ENCODE measurements at regions not wholly inside any gene's neighbourhood (a gene's known extent, or its start where the extent isn't known, plus 50 kb on each side); places are given as distances from the start of the nearest gene placed in this dataset.
"Not testable (repeated sequence)": the region's sequence is repeated elsewhere in the genome, so short reads cannot be mapped to it uniquely, and the experiment has no call there.

DNA sequence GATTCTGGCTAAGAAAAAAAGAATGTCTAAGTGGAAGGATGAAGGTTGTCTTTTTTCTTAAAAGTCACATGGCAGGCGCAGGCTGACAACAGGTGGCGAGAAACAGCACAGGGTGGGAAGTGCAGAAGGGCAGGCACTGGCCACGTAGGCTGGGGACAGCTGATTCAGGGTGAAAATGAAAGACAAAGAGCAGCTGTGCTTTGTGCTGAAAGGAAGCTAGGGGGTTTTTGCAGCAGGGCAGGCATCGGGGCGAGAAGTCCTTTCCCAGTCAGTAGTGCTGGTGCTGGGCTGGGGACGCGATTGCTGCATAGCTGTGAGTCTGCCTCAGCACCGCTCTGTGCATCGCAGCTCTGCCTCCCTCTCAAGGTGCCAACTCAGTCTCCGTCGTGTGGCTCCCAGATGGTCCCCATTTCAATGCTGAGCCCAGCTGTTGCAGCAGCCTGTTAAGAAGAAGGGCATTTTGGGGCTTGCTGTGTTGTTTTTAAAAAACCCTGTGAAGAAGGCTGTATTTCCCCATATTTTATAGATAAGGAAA lies 183.1 kb upstream of the CCL2 start:
- ChIA-PET CTCF (no interaction called here), POLR2A (no interaction called here)
- peaks cover 15% of the 10 kb centered on the region for H3K9me3 ChIP-seq (ENCODE audit: control insufficient read depth, insufficient read depth, low read length)
- H3K27me3 ChIP-seq (ENCODE audit: control insufficient read depth, insufficient read depth, low read length), result no peaks in the 10 kb centered on the region
- no peak overlapping the region for H3K4me3 ChIP-seq (ENCODE audit: low read depth, low read length)
- H3K27ac ChIP-seq (ENCODE audit: low read depth, low read length), result no peak overlapping the region
- no peak for DNase-seq (ENCODE audit: low read depth, low spot score)
- TF ChIP-seq, protein P1, sequence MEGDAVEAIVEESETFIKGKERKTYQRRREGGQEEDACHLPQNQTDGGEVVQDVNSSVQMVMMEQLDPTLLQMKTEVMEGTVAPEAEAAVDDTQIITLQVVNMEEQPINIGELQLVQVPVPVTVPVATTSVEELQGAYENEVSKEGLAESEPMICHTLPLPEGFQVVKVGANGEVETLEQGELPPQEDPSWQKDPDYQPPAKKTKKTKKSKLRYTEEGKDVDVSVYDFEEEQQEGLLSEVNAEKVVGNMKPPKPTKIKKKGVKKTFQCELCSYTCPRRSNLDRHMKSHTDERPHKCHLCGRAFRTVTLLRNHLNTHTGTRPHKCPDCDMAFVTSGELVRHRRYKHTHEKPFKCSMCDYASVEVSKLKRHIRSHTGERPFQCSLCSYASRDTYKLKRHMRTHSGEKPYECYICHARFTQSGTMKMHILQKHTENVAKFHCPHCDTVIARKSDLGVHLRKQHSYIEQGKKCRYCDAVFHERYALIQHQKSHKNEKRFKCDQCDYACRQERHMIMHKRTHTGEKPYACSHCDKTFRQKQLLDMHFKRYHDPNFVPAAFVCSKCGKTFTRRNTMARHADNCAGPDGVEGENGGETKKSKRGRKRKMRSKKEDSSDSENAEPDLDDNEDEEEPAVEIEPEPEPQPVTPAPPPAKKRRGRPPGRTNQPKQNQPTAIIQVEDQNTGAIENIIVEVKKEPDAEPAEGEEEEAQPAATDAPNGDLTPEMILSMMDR (IDR thresholded peaks at IDR 0.05; ENCODE audit: low read depth, low read length), result no peak

DNA sequence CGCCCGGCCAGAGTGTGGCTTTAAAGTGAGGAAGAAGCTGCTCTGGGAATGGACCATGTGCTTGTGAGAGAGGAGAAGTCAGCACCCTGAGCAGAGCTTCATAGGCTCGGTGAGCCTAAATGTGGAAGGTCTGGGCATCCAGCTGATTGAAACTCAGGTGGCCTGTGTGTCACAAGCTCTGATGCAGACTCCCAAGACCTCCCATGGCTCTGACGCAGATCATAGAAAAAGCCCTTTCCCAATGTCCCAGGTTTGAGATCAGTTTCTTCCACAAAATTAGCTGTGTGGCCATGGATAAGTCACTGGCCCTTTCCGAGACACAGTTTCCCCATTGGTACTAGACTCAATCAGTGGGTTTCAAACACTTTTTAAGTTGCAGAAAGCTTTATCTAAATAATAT lies 180.0 kb upstream of the CCL2 start:
- Histone ChIP-seq H3K27me3 (ENCODE audit: control insufficient read depth, insufficient read depth, low read length) (no peaks in the 10 kb centered on the region), H3K4me3 (ENCODE audit: low read depth, low read length) (no peak overlapping the region), H3K9me3 (ENCODE audit: control insufficient read depth, insufficient read depth, low read length) (peaks cover 18% of the 10 kb centered on the region), H3K27ac (ENCODE audit: low read depth, low read length) (no peak overlapping the region)
- TF ChIP-seq, protein P1 (IDR thresholded peaks at IDR 0.05; ENCODE audit: low read depth, low read length), result no peak
- POLR2A ChIA-PET, result no interaction called here
- DNase-seq (ENCODE audit: low read depth, low spot score), result no peak
- CTCF ChIA-PET, result interaction anchor here (1.6 kb wide), 1 partner anchor 285 kb away, joined by 4 read pairs; no protein-coding TSS in a partner anchor

DNA sequence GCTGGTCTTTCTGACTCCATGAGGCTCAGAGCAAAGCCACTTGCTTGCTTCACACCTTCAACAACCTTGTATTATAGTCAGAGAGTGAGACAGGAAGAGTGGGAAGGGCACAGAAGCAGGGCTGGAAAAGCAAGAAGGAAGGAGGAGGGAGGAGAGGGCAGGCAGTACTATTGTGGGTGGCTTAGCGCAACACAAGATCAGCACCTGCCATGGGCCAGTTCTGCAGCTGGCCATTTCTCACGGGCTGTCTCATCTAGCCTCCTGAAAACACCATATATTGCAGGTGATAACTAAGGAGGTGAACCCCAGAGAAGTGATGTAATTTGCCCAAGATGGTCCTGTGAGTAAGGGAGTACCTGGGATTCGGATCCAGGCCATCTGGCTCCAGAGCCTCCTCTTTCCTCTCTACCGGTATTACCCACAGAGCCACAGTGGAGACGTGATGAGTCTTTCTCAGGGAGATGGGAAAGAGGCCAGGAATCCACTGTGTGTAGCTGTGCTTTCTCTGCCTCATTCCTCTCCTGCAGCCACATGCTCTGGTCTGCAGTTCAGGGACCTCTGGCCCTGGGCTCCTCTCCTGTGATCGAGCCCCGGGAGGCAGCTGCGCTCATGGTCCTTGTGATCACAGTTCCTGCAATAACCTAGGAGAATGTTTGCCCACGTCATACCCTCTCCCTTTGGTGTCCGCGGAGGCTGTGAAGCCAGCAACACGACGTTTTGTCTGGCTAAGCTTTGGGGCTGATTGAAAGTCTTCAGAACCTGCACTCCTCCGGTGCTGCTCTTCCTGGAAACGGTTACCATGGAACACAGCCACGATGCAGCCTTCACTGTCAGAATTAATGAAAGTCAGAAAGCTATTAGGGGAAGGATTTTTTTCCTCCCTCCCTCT lies 178.1 kb upstream of the CCL2 start:
- H3K27ac ChIP-seq (ENCODE audit: low read depth, low read length), result no peak overlapping the region
- H3K27me3 ChIP-seq (ENCODE audit: control insufficient read depth, insufficient read depth, low read length), result no peaks in the 10 kb centered on the region
- no peak overlapping the region for H3K4me3 ChIP-seq (ENCODE audit: low read depth, low read length)
- DNase-seq (ENCODE audit: low read depth, low spot score), result no peak
- TF ChIP-seq, protein P1 (IDR thresholded peaks at IDR 0.05; ENCODE audit: low read depth, low read length), result no peak
- peaks cover 14% of the 10 kb centered on the region for H3K9me3 ChIP-seq (ENCODE audit: control insufficient read depth, insufficient read depth, low read length)
- CTCF ChIA-PET, result no interaction called here
- POLR2A ChIA-PET, result no interaction called here

DNA sequence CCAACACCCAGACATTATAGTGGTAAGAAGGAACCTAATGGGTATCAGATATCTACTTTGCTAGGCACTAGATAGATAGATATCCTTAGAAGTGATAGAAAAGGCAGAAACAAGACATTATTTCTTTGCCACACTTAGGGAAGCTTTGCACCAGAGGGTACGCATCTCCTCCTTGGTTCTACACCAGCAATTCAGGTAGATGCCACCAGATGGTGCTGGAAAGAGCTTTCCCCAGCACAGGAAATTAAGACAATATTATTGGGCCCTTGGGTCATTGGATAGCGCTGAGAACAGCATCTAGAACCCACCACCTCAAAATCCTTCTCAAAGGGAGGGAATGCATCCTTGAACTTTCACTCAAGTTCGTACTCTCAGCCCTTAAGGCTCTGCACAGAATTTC lies 173.8 kb upstream of the CCL2 start:
- DNase-seq (ENCODE audit: low read depth, low spot score), result no peak
- ChIA-PET POLR2A (no interaction called here), CTCF (interaction anchor here (0.6 to 2.8 kb wide), 2 partner anchors 81 to 280 kb away, joined by 3 to 23 read pairs; partner anchors contain the start of gene CCL1)
- TF ChIP-seq, protein P1 (IDR thresholded peaks at IDR 0.05; ENCODE audit: low read depth, low read length), result peak; percentile 42; the same call in 1 of the 2 replicates
- Histone ChIP-seq H3K9me3 (ENCODE audit: control insufficient read depth, insufficient read depth, low read length) (peaks cover 7% of the 10 kb centered on the region), H3K4me3 (ENCODE audit: low read depth, low read length) (no peak overlapping the region), H3K27me3 (ENCODE audit: control insufficient read depth, insufficient read depth, low read length) (no peaks in the 10 kb centered on the region), H3K27ac (ENCODE audit: low read depth, low read length) (no peak overlapping the region)

DNA sequence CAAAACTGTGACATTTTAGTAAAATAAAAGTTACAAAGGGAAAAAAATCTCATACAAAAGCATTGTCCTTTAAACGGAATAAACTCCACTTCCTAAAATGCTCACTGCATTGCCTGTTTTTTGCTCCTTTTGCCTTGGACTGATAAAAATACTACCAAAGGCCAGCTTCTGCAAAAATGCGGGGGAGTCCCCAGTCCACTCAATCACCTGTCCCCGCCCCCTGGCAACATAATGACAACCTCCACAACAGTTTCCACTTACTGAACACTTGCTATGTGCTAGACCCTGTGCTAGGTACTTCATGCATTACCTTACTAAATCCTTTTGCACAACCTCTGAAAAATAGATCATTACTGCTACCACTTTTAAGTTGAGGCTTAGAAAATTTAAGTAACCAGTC lies 172.7 kb upstream of the CCL2 start:
- no peaks in the 10 kb centered on the region; the same call in 1 of the 2 replicates for H3K9me3 ChIP-seq (ENCODE audit: control insufficient read depth, insufficient read depth, low read length)
- TF ChIP-seq, protein P1 (IDR thresholded peaks at IDR 0.05; ENCODE audit: low read depth, low read length), result no peak
- no peak for DNase-seq (ENCODE audit: low read depth, low spot score)
- H3K27me3 ChIP-seq (ENCODE audit: control insufficient read depth, insufficient read depth, low read length), result no peaks in the 10 kb centered on the region
- POLR2A ChIA-PET, result no interaction called here
- H3K4me3 ChIP-seq (ENCODE audit: low read depth, low read length), result no peak overlapping the region
- CTCF ChIA-PET, result no interaction called here
- H3K27ac ChIP-seq (ENCODE audit: low read depth, low read length), result no peak overlapping the region

DNA sequence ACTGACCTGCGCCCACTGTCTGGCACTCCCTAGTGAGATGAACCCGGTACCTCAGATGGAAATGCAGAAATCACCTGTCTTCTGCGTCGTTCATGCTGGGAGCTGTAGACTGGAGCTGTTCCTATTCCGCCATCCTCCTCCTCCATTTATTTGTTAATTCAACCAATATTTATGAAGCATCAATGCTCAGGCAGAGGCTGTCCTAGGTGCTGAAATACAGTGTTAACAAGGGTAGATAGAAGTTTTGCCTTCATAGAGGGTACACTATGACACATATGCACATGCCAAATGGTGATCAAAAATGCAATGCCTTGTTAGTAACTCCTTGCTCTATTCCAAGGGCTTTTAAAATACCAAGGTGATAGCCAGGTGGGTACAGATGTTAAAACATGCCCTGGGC lies 166.0 kb upstream of the CCL2 start:
- CTCF ChIA-PET; H3K4me3 ChIP-seq (ENCODE audit: low read depth, low read length); POLR2A ChIA-PET; DNase-seq (ENCODE audit: low read depth, low spot score); H3K27ac ChIP-seq (ENCODE audit: low read depth, low read length); H3K27me3 ChIP-seq (ENCODE audit: control insufficient read depth, insufficient read depth, low read length): not testable (repeated sequence)
- H3K9me3 ChIP-seq (ENCODE audit: control insufficient read depth, insufficient read depth, low read length), result peaks cover 12% of the 10 kb centered on the region

Data from AG04450 (cell line).